Activated B cell treated with CpG ODN at 0.5 μM for 24 hours (primary cell): ENCODE measurements at regions not wholly inside any gene's neighbourhood (a gene's known extent, or its start where the extent isn't known, plus 50 kb on each side); places are given as distances from the start of the nearest gene placed in this dataset.

ENCODE experiments used
- ATAC-seq: fragments of 200-7000 bp; cut with Tn5 transposase; one replicate; pipeline ENCODE4 v1.10.0; 2021; ENCODE audit warnings: low read depth, mild to moderate bottlenecking, moderate library complexity
- CTCF ChIA-PET: fragments of 350-600 bp; sonication (Branson Sonifier 250); formaldehyde crosslinking; loops from one replicate; lab custom pipeline; 2021; ENCODE audit warnings: antibody characterized with exemption; lab: Charles Lee
- POLR2A ChIA-PET: fragments of 350-600 bp; sonication (Branson Sonifier 250); formaldehyde crosslinking; loops from one replicate; lab custom pipeline; 2021; ENCODE audit warnings: antibody characterized with exemption; lab: Charles Lee
- DNase-seq: peaks from one replicate; pipeline ENCODE4 v3.0.0; 2022
- H3K27ac Mint-ChIP-seq: one replicate; pipeline ENCODE4 v1.8.0; 2020; ENCODE audit warnings: mixed read lengths
- H3K27me3 Mint-ChIP-seq: one replicate; pipeline ENCODE4 v1.8.0; 2021; ENCODE audit warnings: mixed read lengths
- H3K36me3 Mint-ChIP-seq: one replicate; pipeline ENCODE4 v1.8.0; 2021; ENCODE audit warnings: low read depth, mixed read lengths
- H3K4me1 Mint-ChIP-seq: one replicate; pipeline ENCODE4 v1.8.0; 2021; ENCODE audit warnings: mixed read lengths
- H3K4me3 Mint-ChIP-seq: one replicate; pipeline ENCODE4 v1.8.0; 2020; ENCODE audit warnings: mild to moderate bottlenecking, mixed read lengths
- H3K9me3 Mint-ChIP-seq: one replicate; pipeline ENCODE4 v1.8.0; 2020; ENCODE audit warnings: mixed read lengths
- intact Hi-C: fragments of 100-400 bp; cut with micrococcal nuclease; formaldehyde crosslinking; loops from one replicate; pipeline ENCODE4 v1.15.1; 2024
- TF ChIP-seq, protein P1 (sequence below): fragments of 200-600 bp; IDR thresholded peaks from one replicate; pipeline ENCODE4 v1.8.0; 2022; ENCODE audit warnings: antibody characterized with exemption, mild to moderate bottlenecking

DNA sequence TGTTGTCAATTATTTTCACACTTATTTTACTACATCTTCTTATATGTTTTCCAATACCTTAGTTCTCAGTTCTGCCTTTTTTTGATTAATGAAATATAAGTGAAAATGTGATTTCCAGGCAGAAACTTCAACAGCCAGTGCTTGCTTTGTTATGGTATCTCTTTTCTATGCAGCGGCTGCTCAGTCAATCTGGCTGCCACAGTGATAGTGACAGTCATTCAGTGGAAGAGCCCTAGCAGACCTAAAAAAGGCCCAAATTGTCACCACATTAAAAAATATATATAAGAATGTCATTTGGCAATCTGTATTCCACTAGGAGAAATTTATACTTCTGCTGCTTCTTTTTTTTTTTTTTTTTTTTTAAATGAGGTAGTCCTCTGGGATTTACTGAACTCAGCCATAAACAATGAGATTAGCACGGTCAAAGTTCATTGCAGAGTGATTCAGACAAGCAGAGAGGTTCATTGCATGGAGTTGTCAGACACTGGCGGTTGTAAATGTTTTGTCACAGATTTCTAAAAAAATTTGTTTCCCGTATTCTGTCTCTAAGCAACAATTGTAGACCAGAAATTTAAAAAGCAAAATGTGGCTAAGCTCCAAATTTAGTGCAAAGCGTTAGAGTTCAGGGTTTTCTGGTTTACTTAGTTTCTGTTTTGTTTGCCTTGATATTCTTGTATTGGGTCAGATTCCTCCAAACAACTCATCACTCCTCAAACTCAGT lies 94.7 kb upstream of the PRR20A start:
- ChIA-PET CTCF (no interaction called here), POLR2A (no interaction called here)
- Mint-ChIP-seq H3K4me1 (no peaks in the 10 kb centered on the region), H3K27me3 (no peaks in the 10 kb centered on the region), H3K9me3 (peaks cover 13% of the 10 kb centered on the region), H3K36me3 (no peaks in the 10 kb centered on the region), H3K4me3 (no peak overlapping the region), H3K27ac (no peak overlapping the region)
- TF ChIP-seq, protein P1, sequence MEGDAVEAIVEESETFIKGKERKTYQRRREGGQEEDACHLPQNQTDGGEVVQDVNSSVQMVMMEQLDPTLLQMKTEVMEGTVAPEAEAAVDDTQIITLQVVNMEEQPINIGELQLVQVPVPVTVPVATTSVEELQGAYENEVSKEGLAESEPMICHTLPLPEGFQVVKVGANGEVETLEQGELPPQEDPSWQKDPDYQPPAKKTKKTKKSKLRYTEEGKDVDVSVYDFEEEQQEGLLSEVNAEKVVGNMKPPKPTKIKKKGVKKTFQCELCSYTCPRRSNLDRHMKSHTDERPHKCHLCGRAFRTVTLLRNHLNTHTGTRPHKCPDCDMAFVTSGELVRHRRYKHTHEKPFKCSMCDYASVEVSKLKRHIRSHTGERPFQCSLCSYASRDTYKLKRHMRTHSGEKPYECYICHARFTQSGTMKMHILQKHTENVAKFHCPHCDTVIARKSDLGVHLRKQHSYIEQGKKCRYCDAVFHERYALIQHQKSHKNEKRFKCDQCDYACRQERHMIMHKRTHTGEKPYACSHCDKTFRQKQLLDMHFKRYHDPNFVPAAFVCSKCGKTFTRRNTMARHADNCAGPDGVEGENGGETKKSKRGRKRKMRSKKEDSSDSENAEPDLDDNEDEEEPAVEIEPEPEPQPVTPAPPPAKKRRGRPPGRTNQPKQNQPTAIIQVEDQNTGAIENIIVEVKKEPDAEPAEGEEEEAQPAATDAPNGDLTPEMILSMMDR, result no peak
- intact Hi-C loops, result no loop called here
- DNase-seq (no peak), ATAC-seq (no peak)

DNA sequence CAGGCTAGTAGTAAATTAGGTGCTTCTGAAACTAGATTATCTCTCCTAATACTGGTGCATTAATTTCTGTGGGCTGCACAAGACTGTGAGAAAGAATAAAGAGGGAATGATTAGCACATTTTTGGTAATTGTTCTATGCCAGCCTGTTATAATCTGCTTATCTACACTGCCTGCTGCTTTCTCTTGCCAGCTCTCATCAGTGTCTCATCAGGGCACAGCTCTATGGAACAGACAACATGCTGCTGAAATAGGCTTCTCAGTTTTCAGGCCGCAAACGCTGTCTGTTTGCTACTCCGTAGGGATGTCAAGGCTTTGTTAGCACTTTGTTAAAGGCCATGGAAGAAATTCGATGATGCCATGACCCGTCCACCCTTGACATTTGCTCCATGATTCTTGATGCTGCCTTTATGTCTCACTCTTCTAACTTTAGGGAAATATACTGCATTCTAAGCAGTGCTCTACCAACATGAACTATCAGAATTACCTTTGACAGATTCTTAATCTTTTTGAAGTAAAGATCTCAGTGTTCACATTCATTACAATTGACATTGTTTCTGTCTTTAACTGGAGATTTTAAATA lies 84.0 kb upstream of the PRR20A start:
- TF ChIP-seq, protein P1, result no peak
- Mint-ChIP-seq H3K9me3 (peaks cover 5% of the 10 kb centered on the region), H3K36me3 (no peaks in the 10 kb centered on the region), H3K4me1 (no peaks in the 10 kb centered on the region), H3K27ac (no peak overlapping the region), H3K4me3 (no peak overlapping the region), H3K27me3 (no peaks in the 10 kb centered on the region)
- no peak for DNase-seq
- ATAC-seq, result no peak
- ChIA-PET CTCF (no interaction called here), POLR2A (no interaction called here)
- intact Hi-C loops, result no loop called here

DNA sequence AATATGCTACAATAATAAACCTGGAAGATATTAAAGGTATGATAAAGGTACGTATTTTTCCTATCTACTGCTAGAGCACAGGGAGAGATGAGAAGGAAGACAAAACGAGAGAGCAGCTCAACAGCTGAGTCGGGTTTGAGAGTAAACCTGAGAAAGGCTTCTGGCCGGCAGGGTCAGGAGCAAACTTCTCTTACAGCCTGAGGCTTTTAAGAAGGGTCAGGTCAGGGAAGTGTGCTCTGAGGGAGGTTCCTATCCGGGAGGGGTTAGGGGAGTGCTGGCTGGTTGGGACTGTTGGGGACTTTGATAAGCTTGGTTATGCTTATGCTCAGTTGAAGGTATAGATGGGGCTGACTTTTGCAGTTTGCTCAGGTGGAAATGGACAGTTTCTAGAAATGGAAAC lies 77.7 kb upstream of the PRR20A start:
- ChIA-PET CTCF (no interaction called here), POLR2A (no interaction called here)
- Mint-ChIP-seq H3K27ac (no peak overlapping the region), H3K9me3 (peaks cover 16% of the 10 kb centered on the region), H3K27me3 (no peaks in the 10 kb centered on the region), H3K4me3 (no peak overlapping the region), H3K36me3 (no peaks in the 10 kb centered on the region), H3K4me1 (no peaks in the 10 kb centered on the region)
- ATAC-seq, result no peak
- TF ChIP-seq, protein P1, result no peak
- DNase-seq, result no peak
- intact Hi-C loops, result no loop called here

DNA sequence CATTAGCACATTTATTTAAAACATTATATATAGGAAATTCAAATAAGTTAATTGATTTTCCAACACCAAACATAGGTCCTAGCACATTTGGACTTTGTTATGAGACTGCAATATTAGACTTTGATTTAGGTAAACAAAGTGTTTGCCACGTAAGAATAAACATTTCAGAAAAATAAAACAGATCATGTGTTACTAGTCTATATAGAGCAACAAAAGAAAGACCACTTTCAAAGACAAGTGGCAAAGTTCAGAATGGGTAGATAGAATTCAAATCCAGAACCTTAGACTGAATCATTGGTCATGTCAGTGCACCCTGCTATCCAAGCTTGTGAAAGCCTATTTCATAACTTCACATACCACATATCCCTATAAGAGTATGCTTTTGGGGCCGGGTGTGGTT lies 66.7 kb upstream of the PRR20A start:
- Mint-ChIP-seq H3K27me3 (no peaks in the 10 kb centered on the region), H3K4me1 (no peaks in the 10 kb centered on the region), H3K36me3 (no peaks in the 10 kb centered on the region), H3K4me3 (no peak overlapping the region), H3K9me3 (no peaks in the 10 kb centered on the region), H3K27ac (no peak overlapping the region)
- ChIA-PET CTCF (no interaction called here), POLR2A (no interaction called here)
- TF ChIP-seq, protein P1, result no peak
- DNase-seq (no peak), ATAC-seq (no peak)
- intact Hi-C loops, result no loop called here

DNA sequence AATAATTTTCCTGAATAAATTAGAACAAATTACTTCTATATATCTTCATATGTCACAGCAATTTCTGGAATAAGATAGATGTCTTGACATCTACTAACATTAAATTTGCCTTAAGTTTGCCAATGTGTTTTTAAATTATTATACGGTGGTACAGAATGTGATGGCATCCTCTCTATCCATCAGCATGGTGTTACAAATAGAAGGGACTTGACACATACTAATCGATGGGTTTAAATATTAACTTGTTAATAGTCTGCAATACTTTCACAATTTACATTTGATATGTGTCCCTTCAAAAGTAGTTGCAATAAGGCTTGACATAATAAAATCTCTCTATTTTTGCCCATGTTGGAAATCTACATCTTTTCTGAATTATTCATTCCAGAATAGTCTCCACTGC lies 65.1 kb upstream of the PRR20A start:
- ATAC-seq (no peak), DNase-seq (no peak)
- no peaks in the 10 kb centered on the region for H3K36me3 Mint-ChIP-seq
- H3K27me3 Mint-ChIP-seq, result no peaks in the 10 kb centered on the region
- CTCF ChIA-PET, result no interaction called here
- no peaks in the 10 kb centered on the region for H3K9me3 Mint-ChIP-seq
- intact Hi-C loops, result no loop called here
- POLR2A ChIA-PET, result no interaction called here
- no peaks in the 10 kb centered on the region for H3K4me1 Mint-ChIP-seq
- H3K27ac Mint-ChIP-seq, result no peak overlapping the region
- TF ChIP-seq, protein P1, result no peak
- H3K4me3 Mint-ChIP-seq, result no peak overlapping the region
